ENCODE measurements at regions not wholly inside any gene's neighbourhood (a gene's known extent, or its start where the extent isn't known, plus 50 kb on each side); places are given as distances from the start of the nearest gene placed in this dataset.

DNA sequence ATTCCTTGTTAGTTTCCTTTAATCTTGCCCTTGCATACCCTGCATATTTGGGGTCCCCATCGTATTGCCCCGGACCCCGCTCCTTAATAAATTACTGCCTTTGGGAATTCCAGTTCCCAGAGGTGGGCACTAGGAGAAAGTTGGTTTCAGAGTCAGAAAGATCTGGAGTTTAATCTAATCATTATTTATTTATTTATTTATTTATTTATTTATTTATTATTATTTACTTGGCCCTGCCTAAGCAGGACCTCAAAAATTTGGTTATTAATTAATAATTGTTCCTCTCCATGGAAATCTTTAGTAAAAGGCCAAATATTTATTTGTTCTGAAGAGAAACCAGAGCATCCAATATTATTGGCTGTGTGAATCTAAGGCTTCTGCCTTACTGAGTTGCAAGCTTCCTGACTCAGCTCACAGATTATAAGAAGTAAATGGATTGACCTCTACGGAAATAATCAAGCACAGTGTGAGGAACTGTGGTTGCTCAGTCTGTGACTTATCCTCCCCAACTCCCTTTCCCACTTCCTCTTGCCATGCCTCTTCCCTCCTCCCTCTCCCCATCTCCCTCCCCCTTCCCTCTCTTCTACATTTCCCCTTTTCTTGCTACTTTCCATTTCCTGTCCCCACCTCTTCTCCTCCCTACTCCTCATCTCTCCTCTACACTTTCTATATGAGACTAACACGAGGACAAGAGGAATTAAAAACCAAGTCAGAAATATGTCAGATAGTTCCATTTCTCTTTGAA is 61.5 kb upstream of the AP1S2 start:
- TF ChIP-seq EZH2 (IDR thresholded peaks at IDR 0.05; ENCODE audit: insufficient read depth, poor library complexity, severe bottlenecking) (no peak), EZH2phosphoT487 (IDR thresholded peaks at IDR 0.05; ENCODE audit: insufficient read depth, low read depth) (no peak)

All from GM23248 (cell line).